DOHH2 (cell line): ENCODE measurements at regions not wholly inside any gene's neighbourhood (a gene's known extent, or its start where the extent isn't known, plus 50 kb on each side); places are given as distances from the start of the nearest gene placed in this dataset.

Experiments
- H3F3A ChIP-seq: fragments of 200-600 bp; sonication (generic), shearing (Covaris generic); 2 replicates; pipeline ENCODE4 v1.6.0; 2016; ENCODE audit warnings: antibody characterized with exemption, mild to moderate bottlenecking; ENCODE audit not compliant: control insufficient read depth, insufficient read depth
- H3K27ac ChIP-seq: fragments of 200-600 bp; sonication (generic); 2 replicates; pipeline ENCODE4 v1.5.1; 2014; ENCODE audit warnings: low read depth, mild to moderate bottlenecking, low read length, moderate library complexity
- H3K27me3 ChIP-seq: fragments of 200-600 bp; sonication (generic); 2 replicates; pipeline ENCODE4 v1.6.1; 2014; ENCODE audit warnings: mild to moderate bottlenecking, low read length, mixed read lengths; ENCODE audit not compliant: control insufficient read depth
- H3K36me3 ChIP-seq: fragments of 200-600 bp; sonication (generic); 2 replicates; pipeline ENCODE4 v1.6.1; 2014; ENCODE audit warnings: mild to moderate bottlenecking, low read length, moderate library complexity, mixed read lengths; ENCODE audit not compliant: control insufficient read depth
- H3K4me1 ChIP-seq: fragments of 200-600 bp; sonication (generic); 2 replicates; pipeline ENCODE4 v1.6.1; 2014; ENCODE audit warnings: mild to moderate bottlenecking, low read length, mixed read lengths; ENCODE audit not compliant: control insufficient read depth
- H3K4me2 ChIP-seq: fragments of 200-600 bp; sonication (generic); 2 replicates; pipeline ENCODE4 v1.6.0; 2014; ENCODE audit warnings: mild to moderate bottlenecking, low read length, moderate library complexity
- H3K4me3 ChIP-seq: fragments of 200-600 bp; sonication (generic); 2 replicates; pipeline ENCODE4 v1.5.1; 2014; ENCODE audit warnings: mild to moderate bottlenecking, low read length, mixed read lengths
- H3K79me2 ChIP-seq: fragments of 200-600 bp; sonication (generic); 2 replicates; pipeline ENCODE4 v1.6.1; 2014; ENCODE audit warnings: mild to moderate bottlenecking, low read length, mixed read lengths; ENCODE audit not compliant: control insufficient read depth
- H3K9me2 ChIP-seq: fragments of 200-600 bp; sonication (generic); replicated peaks from 2 replicates; pipeline ENCODE4 v1.6.1; 2014; ENCODE audit warnings: mild to moderate bottlenecking, low read length, mixed read lengths; ENCODE audit not compliant: control insufficient read depth
- H3K9me3 ChIP-seq: fragments of 200-600 bp; sonication (generic); 2 replicates; pipeline ENCODE4 v1.6.1; 2014; ENCODE audit warnings: antibody characterized with exemption, low read length, mixed read lengths; ENCODE audit not compliant: control insufficient read depth, insufficient read depth
- H4K20me1 ChIP-seq: fragments of 200-600 bp; sonication (generic); 2 replicates; pipeline ENCODE4 v1.6.0; 2014; ENCODE audit warnings: low read depth, mild to moderate bottlenecking, antibody characterized with exemption, low read length, moderate library complexity; ENCODE audit not compliant: control insufficient read depth, insufficient read depth
- CTCF ChIP-seq: fragments of 200-600 bp; sonication (generic); IDR thresholded peaks from one replicate; pipeline ENCODE4 v1.5.1; 2014; ENCODE audit warnings: antibody characterized with exemption, mild to moderate bottlenecking, low read depth, low read length; ENCODE audit not compliant: poor library complexity, severe bottlenecking
- EZH2phosphoT487 ChIP-seq: fragments of 200-600 bp; sonication (generic); IDR thresholded peaks from 2 replicates; pipeline ENCODE4 v1.6.1; 2017; ENCODE audit warnings: borderline replicate concordance, mild to moderate bottlenecking, antibody characterized with exemption, low read length, moderate library complexity, mixed read lengths

DNA sequence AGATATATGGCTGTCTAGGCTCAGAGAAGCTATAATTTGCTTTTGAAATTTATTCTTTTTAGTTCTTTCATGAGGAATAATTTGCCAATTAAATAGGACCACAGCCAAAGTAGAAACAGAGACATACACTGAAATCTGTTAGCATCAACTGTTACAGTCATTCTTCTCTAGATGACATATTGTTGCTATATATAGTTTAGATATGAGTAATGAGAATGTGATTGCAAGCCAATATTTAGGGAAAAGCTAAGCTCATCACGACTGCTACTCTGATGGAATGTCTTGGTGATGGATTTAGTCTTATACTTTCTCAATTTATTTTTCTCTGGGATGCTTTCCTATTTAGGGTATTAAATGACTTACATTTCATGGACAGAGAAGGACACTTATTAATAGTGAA, 259.1 kb downstream of the LNPK start:
- Histone ChIP-seq H4K20me1 (no peaks in the 10 kb centered on the region), H3K4me2 (no peak overlapping the region), H3K27me3 (no peaks in the 10 kb centered on the region), H3K4me3 (no peak overlapping the region), H3K36me3 (no peaks in the 10 kb centered on the region), H3K27ac (no peak overlapping the region), H3K9me3 (no peaks in the 10 kb centered on the region), H3K4me1 (no peaks in the 10 kb centered on the region), H3K79me2 (no peaks in the 10 kb centered on the region), H3K9me2 (no peaks in the 10 kb centered on the region), H3F3A (no peaks in the 10 kb centered on the region)
- TF ChIP-seq CTCF = no peak
- no peak for TF ChIP-seq EZH2phosphoT487

GRCh38 chr2:175742367-175742766, 259.7 kb downstream of the LNPK start:
- no peak overlapping the region for H3K4me2 ChIP-seq
- H3K9me2 ChIP-seq = no peaks in the 10 kb centered on the region
- TF ChIP-seq EZH2phosphoT487 = no peak
- TF ChIP-seq CTCF = no peak
- H3K27me3 ChIP-seq = no peaks in the 10 kb centered on the region
- H3K4me1 ChIP-seq = no peaks in the 10 kb centered on the region
- H3K36me3 ChIP-seq = no peaks in the 10 kb centered on the region
- no peaks in the 10 kb centered on the region for H3K79me2 ChIP-seq
- no peak overlapping the region for H3K4me3 ChIP-seq
- no peaks in the 10 kb centered on the region for H4K20me1 ChIP-seq
- H3F3A ChIP-seq = no peaks in the 10 kb centered on the region
- no peak overlapping the region for H3K27ac ChIP-seq
- H3K9me3 ChIP-seq = no peaks in the 10 kb centered on the region

DNA sequence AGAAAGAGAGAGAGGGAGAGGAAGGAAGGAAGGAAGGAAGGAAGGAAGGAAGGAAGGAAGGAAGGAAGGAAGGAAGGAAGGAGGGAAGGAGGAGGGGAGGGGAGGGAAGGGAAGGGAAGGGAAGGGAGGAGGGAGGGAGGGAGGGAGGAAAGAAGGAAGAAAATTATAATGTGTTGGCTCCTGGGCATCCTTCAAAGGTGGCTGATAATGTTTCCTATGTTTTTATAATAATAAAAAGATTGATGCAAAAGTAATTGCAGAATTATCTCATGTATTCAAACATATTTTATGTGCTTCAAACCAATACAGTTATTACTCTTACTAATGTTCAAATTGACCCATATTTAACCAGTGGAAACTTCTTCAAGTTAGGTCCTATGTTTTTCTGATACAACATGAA, 260.9 kb downstream of the LNPK start:
- Histone ChIP-seq H3F3A (no peaks in the 10 kb centered on the region), H3K27me3 (no peaks in the 10 kb centered on the region), H3K4me3 (no peak overlapping the region), H4K20me1 (no peaks in the 10 kb centered on the region), H3K4me1 (no peaks in the 10 kb centered on the region), H3K9me2 (no peaks in the 10 kb centered on the region), H3K79me2 (no peaks in the 10 kb centered on the region), H3K27ac (no peak overlapping the region), H3K9me3 (no peaks in the 10 kb centered on the region), H3K4me2 (no peak overlapping the region), H3K36me3 (no peaks in the 10 kb centered on the region)
- TF ChIP-seq EZH2phosphoT487 (no peak), CTCF (no peak)
